ENCODE measurements at regions not wholly inside any gene's neighbourhood (a gene's known extent, or its start where the extent isn't known, plus 50 kb on each side); places are given as distances from the start of the nearest gene placed in this dataset.

DNA sequence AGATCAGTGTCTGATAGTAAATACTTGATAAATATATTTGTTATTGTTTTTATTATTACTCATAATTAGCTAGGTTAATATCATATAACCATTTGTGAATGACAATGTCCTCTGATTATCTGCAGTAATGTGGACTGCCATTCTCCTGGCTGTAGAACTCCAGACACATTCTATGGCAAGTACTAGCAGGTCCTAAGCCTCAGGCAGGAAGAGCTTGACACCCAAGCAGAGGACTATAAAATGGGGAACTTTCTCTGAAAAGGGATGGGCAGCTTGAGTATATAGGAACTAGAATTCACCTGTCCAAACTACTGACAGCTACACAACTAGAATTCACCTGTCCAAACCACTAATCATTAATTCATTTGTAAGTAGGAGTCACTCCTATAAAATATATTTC is 649.4 kb downstream of the CPS1 start:
- TF ChIP-seq, protein P1, sequence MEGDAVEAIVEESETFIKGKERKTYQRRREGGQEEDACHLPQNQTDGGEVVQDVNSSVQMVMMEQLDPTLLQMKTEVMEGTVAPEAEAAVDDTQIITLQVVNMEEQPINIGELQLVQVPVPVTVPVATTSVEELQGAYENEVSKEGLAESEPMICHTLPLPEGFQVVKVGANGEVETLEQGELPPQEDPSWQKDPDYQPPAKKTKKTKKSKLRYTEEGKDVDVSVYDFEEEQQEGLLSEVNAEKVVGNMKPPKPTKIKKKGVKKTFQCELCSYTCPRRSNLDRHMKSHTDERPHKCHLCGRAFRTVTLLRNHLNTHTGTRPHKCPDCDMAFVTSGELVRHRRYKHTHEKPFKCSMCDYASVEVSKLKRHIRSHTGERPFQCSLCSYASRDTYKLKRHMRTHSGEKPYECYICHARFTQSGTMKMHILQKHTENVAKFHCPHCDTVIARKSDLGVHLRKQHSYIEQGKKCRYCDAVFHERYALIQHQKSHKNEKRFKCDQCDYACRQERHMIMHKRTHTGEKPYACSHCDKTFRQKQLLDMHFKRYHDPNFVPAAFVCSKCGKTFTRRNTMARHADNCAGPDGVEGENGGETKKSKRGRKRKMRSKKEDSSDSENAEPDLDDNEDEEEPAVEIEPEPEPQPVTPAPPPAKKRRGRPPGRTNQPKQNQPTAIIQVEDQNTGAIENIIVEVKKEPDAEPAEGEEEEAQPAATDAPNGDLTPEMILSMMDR (IDR thresholded peaks at IDR 0.05; ENCODE audit: control extremely low read depth in 1 of 3, insufficient read depth in 1 of 3, low read depth in 1 of 3, low read length in 3 of 3): no peak
- TF ChIP-seq SP1 (IDR thresholded peaks at IDR 0.05; ENCODE audit: low read depth, low read length) (no peak), RBBP5 (IDR thresholded peaks at IDR 0.05; ENCODE audit: borderline replicate concordance, low read depth, low read length) (no peak), RAD21 (IDR thresholded peaks at IDR 0.05 in 1 of 2, conservative IDR thresholded peaks at IDR 0.05 in 1 of 2; ENCODE audit: low read depth in 2 of 2, low read length in 2 of 2) (no peak), JUN (IDR thresholded peaks at IDR 0.05; ENCODE audit: low read depth, low read length) (no peak), EZH2 (IDR thresholded peaks at IDR 0.05; ENCODE audit: low read depth, low read length, severe bottlenecking) (no peak), TBP (IDR thresholded peaks at IDR 0.05; ENCODE audit: low read depth, low read length) (no peak), SUZ12 (IDR thresholded peaks at IDR 0.05; ENCODE audit: low read length) (no peak), HDAC2 (IDR thresholded peaks at IDR 0.05; ENCODE audit: borderline replicate concordance in 1 of 2, low read depth in 2 of 2, low read length in 2 of 2) (no peak)
- TF ChIP-seq, protein P2, sequence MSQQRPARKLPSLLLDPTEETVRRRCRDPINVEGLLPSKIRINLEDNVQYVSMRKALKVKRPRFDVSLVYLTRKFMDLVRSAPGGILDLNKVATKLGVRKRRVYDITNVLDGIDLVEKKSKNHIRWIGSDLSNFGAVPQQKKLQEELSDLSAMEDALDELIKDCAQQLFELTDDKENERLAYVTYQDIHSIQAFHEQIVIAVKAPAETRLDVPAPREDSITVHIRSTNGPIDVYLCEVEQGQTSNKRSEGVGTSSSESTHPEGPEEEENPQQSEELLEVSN (IDR thresholded peaks at IDR 0.05): no peak
